GM19239 (cell line): ENCODE measurements at regions not wholly inside any gene's neighbourhood (a gene's known extent, or its start where the extent isn't known, plus 50 kb on each side); places are given as distances from the start of the nearest gene placed in this dataset.
"Not testable (repeated sequence)": the region's sequence is repeated elsewhere in the genome, so short reads cannot be mapped to it uniquely, and the experiment has no call there.

Experiments used
- DNase-seq: peaks from one replicate; pipeline ENCODE4 v3.0.0; 2011; ENCODE audit warnings: low spot score; ENCODE audit not compliant: insufficient read length
- FAIRE-seq: peaks from 2 replicates; lab custom pipeline; 2011; peaks lifted over from hg19 to GRCh38; lab: Jason Lieb, UNC

DNA sequence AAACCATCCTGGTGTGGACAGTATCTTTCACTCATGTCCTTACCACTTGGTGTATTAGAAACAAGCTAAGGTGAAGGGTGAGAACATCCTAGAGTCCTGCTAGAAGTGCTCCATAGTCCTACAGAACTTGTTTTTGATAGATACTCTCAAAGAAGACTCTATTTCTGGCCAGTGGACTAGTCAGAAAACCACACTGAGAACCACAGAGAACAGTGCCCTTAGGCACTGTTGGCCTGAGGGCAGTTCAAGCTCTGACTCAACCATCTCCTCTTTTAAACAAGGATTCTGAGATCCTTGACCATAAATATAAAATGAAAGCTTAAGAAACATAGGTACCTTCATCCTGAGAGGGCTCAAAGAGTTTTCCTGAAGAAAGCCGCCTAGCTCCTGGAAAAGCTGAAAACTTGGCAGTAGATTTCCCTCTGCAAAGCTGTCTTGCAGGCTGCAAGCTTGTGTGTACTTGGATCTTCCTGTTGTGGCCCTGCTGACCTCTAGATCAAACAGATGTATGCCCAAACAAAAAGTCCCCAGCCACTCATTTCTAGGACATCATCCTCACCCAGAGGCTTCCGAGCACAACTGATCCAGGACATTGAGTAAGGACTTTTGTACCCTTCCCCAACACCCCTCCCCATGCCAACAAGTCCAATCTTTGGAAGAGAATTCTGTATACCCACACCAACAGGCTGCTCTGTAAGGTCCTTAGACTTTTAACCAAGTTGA, 111.6 kb upstream of the CXCL13 start:
- DNase-seq: no peak
- no peak for FAIRE-seq

- FAIRE-seq (no peak), DNase-seq (no peak)
Observed at GRCh38 chr4:77496457-77496856, 109.2 kb upstream of the CXCL13 start.

DNA sequence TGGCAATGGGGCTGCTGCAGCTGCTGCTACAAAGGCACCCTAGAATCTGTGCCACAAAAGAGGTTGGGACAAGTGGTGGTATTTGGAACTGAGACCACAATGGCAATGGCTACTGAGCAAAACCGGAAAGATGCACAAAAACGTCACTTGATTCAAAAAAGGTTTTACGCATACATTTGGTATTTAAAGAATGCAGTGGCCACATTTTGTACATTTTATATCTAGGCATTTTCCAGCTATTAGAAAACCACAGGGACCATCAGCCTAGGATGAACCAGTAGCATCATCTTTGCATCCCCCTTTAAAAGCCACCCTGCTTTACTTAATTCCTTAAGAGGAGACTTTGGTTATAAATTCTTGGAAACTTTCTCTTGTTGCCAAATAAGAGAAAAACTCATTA, 104.8 kb upstream of the CXCL13 start:
- no peak for FAIRE-seq

GRCh38 chr4:77501240-77501639, 104.4 kb upstream of the CXCL13 start:
- DNase-seq (no peak), FAIRE-seq (no peak)

More for the DNA sequence above, 104.8 kb upstream of the CXCL13 start:
- no peak for DNase-seq

DNA sequence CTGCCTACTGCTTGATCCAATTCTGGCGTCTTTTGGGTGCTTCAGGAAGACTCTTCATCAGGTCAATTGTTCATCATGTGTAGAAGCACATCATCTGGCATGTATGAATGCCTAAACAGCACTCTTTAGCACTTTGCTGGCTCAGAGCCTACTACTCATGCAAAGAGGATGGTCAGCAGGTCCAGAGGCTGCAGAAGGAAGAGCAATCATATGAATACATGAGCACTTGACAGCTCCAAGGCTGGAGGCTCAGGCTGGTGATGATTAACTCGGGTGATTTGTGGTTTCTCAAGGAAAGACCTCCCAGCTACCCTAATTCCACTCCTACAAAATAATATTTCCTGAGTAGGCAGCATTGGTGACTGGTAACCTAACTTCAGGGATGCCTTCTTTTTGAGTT, 103.8 kb upstream of the CXCL13 start:
- DNase-seq: no peak
- no peak for FAIRE-seq

DNA sequence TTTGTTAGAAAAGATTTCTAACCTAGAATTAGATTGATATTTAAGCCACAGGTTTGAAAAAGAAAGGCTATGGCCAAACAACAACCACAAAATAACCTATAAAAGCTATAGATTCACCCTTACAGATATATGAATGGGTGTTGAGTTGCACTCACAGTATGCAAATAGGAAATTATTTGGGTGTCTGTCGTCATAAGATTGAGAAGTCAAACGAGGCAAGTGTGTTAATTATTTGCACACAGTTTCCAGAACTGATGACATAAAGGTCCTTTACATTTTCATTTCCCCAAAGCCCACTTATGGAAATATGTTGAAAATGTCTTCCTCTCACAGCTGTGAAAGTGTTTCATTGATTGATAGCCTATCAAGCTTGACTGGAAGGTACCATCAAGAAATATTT, 101.2 kb upstream of the CXCL13 start:
- no peak for DNase-seq
- FAIRE-seq: no peak

DNA sequence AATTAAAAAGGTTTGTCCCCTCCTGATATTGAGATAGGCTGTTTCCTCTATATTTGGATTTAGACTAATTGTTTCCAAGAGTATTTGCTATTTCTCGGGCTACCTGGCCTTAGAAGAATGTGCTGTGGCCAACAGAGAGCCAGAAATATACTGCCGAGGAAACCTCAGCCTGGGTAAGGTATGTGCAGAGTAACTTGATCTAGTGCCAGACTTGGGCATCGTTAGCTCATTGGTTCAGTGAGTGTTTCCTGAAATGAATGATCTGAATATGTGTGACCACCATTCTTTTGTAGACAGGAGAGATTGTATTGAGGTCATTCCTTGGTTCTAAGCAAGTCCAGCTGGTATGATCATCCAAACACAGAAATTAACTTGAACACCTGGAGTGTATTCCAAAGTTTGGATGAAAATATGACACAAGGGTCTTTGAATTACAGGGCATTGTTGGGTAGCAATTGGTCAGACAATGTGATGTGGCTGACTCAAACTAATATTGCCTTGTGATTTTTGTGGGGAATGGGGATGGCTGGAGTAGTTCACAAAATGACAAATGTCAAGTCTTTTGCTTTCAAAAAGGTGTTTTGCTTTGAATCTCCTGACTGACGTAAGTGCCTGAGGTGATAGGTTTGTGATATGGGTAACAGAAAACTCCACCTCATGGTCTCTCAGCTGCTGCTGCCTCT, 100.2 kb upstream of the CXCL13 start:
- no peak for FAIRE-seq
- no peak for DNase-seq

DNA sequence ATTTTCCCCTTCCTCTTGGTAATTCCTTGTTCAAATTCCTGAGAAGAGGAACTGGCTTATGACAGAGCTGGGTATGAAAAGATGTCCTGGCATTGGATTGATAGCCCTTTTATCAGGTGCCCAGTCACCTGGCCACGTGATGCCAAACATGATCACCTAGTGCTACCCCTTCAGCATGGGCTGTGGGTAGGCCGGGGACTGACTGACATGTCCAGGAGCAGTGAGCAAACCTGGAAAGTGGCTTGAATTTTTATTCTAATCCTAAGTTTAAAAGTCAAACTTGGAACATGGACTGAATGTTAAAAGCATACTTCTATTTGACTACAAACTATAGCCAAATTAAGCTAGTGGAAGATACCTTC, 99.7 kb upstream of the CXCL13 start:
- DNase-seq (no peak), FAIRE-seq (no peak)

GRCh38 chr4:77510367-77510766, 95.3 kb upstream of the CXCL13 start:
- DNase-seq (no peak), FAIRE-seq (no peak)

- FAIRE-seq (no peak), DNase-seq (no peak)
Observed at GRCh38 chr4:77525538-77525937, 80.1 kb upstream of the CXCL13 start.

GRCh38 chr4:77527900-77528299, 77.7 kb upstream of the CXCL13 start:
- DNase-seq, FAIRE-seq: not testable (repeated sequence)

GRCh38 chr4:77538144-77538543, 67.5 kb upstream of the CXCL13 start:
- DNase-seq: no peak
- no peak for FAIRE-seq

DNA sequence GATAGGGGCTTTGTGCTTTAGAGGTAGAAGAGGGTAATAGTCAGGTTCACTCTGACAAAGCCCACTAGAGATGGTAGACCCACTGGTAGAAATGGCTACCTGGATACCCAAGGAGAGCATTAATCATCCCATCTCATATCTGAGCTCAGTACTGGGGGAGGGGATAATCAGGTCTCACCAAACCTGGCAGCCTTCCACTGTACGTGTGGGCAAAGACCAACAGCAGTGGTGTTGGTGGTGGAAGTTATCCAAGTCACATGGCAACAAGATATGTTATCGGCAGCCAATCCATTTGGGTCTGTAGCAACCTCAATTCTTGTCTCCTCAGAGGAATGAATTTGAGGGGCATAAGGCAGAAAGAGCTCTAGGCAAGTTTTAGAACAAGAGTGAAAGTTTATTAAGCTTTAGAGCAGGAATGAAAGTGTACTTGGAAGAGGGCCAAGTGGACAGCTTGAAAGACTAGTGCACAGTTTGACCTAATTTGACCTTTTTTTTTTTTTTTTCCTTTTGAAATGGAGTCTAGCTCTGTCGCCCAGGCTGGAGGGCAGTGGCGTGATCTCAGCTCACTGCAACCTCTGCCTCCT, 67.0 kb upstream of the CXCL13 start:
- no peak for FAIRE-seq
- DNase-seq: no peak
